Stimulated activated naive CD8-positive, alpha-beta T cell treated with anti-CD3 and anti-CD28 coated beads, Interleukin-15, amount 100 ng/mL, for 72 hours (primary cell): ENCODE measurements at regions not wholly inside any gene's neighbourhood (a gene's known extent, or its start where the extent isn't known, plus 50 kb on each side); places are given as distances from the start of the nearest gene placed in this dataset.

ENCODE experiments used
- ATAC-seq: fragments of 150-1000 bp; cut with Tn5 transposase; 2 replicates; pipeline ENCODE4 v1.10.0; 2021; ENCODE audit warnings: mild to moderate bottlenecking, moderate library complexity
- DNase-seq, 2 donors: peaks; one replicate each; pipeline ENCODE4 v3.0.0; 2021 to 2022
- H3K27ac Mint-ChIP-seq, 2 donors: one replicate each; pipeline ENCODE4 v1.8.0; 2022; ENCODE audit warnings: mild to moderate bottlenecking in 2 of 2, mixed read lengths in 2 of 2, moderate library complexity in 2 of 2
- H3K27me3 Mint-ChIP-seq: one replicate; pipeline ENCODE4 v1.8.0; 2022; ENCODE audit warnings: mixed read lengths
- H3K4me1 Mint-ChIP-seq: one replicate; pipeline ENCODE4 v1.8.0; 2022; ENCODE audit warnings: mild to moderate bottlenecking, mixed read lengths
- H3K4me3 Mint-ChIP-seq, 2 donors: one replicate each; pipeline ENCODE4 v1.8.0; 2022; ENCODE audit warnings: mild to moderate bottlenecking in 2 of 2, mixed read lengths in 2 of 2, moderate library complexity in 1 of 2
- H3K9me3 Mint-ChIP-seq, 2 donors: one replicate each; pipeline ENCODE4 v1.8.0; 2022; ENCODE audit warnings: mixed read lengths in 2 of 2

DNA sequence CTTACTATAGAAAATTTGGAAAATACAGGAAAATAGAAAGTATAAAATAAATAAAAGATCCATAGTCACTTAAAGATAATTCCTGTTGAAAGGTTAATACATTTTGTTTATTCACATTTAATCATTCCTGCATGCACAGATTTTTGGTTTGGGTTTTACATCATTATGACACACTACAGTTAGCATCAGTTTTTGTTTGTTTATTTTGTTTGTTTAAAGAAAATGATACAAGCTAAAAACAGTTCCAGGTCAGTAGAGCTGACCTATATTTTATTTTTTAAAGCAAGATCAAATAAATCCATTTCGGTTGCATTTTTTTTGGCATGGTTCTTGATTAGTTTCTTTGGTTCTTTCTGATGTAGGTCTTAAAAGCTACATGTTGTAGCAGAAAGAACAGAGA, 68.8 kb upstream of the CCDC91 start:
- Mint-ChIP-seq H3K4me1 (no peaks in the 10 kb centered on the region), H3K4me3 (no peak overlapping the region), H3K27me3 (no peaks in the 10 kb centered on the region), H3K27ac (no peak overlapping the region), H3K9me3 (no peaks in the 10 kb centered on the region)
- DNase-seq (no peak), ATAC-seq (no peak)

DNA sequence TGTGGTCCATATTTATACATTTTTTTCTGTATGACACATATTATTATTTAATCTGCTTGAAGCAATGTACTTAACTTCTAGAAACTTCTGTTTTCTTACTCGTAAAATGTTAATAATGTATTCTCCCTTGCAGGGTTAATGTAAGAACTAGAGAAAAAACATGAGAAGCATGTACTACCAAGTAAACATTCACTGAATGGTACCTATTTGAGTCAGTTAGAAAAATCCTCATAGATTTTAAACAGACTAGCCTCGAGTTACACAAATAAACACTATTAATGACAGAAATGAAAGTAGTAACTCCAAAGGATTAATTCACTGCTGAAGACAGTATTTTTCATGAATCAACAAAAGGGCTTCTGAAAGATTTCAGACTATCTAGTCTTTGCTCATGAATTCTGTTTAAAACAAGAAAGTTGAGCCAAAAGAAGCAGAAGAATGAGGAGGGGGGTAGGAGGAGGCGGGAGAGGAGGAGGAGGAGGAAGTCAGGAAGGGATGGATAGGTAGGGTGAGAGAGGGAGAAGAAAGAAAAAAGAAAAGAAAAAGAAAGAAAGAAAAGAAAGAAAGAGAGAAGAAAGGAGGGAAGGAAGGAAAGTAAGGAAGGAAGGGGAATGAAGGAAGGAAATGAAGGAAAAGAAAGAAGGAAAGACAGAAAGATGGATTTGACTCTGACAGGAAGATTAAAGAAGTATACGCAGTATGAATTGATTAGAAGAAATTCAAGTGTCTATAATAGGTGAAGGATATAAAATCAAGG, 68.2 kb upstream of the CCDC91 start:
- DNase-seq (no peak), ATAC-seq (no peak)
- no peaks in the 10 kb centered on the region for H3K9me3 Mint-ChIP-seq
- no peaks in the 10 kb centered on the region for H3K27me3 Mint-ChIP-seq
- H3K4me1 Mint-ChIP-seq: no peaks in the 10 kb centered on the region
- no peak overlapping the region for H3K4me3 Mint-ChIP-seq
- H3K27ac Mint-ChIP-seq: no peak overlapping the region

DNA sequence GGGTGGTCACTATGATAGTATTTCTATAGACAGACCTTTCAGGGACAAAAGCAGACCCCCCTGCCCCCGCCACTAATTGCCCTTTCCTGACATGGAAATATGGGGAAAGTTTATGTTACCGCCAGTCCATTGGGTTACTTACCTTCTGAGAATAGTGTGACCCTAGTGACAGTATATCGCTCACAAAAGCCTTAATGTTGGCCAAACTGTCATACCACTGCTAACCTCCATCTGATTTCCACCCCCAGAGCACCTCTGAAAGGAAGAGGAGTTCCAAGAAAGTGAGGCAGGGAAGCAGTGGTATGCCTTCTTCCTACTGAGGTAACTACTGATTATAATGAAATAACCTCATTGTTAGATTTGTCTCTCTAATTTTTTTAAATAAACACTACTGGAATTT, 67.5 kb upstream of the CCDC91 start:
- Mint-ChIP-seq H3K27me3 (no peaks in the 10 kb centered on the region), H3K4me3 (no peak overlapping the region), H3K27ac (no peak overlapping the region), H3K4me1 (no peaks in the 10 kb centered on the region), H3K9me3 (no peaks in the 10 kb centered on the region)
- DNase-seq (no peak), ATAC-seq (no peak)

DNA sequence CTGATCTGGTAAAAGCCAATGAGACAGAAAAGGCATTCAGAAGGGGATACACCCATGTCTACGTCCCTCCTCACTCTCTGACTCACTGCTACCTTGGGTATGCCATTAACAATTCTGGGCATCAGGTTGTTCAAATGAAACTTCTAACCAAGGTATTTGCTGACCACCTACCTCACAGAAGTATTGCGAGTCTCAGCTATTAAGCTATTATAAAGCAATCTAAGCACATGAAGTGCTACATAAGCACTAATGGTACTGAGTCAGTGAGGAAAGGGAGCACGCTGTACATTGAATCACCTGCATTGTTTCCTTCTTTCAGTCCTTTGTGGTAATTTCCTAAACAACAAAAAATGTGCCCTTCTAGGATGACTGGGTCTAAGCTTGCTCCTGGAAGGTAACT, 62.8 kb upstream of the CCDC91 start:
- H3K4me1 Mint-ChIP-seq: peaks cover 9% of the 10 kb centered on the region
- no peaks in the 10 kb centered on the region for H3K27me3 Mint-ChIP-seq
- ATAC-seq: no peak
- H3K27ac Mint-ChIP-seq: no peak overlapping the region
- no peaks in the 10 kb centered on the region for H3K9me3 Mint-ChIP-seq
- no peak overlapping the region for H3K4me3 Mint-ChIP-seq
- DNase-seq: no peak

DNA sequence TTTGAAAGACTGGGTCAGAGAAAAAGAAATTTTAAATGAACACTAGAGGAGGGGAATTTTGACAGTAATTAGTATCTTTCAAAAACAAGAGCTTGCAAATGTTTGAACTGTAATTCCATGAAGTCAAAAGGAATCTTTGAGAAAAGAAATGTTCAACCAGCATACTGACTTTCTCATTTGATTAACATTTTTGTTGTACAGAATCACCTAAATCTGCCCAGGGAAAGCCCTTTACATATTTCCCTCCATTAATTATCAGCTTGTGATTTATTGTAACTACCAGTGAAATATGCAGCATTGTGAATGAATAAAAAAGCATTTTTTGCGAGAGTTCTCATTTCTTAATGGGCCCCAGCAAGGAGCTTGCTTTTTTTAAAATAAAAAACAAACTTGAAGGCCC, 61.2 kb upstream of the CCDC91 start:
- no peaks in the 10 kb centered on the region for H3K9me3 Mint-ChIP-seq
- no peak overlapping the region for H3K27ac Mint-ChIP-seq
- peaks cover 9% of the 10 kb centered on the region for H3K4me1 Mint-ChIP-seq
- DNase-seq: no peak
- no peak for ATAC-seq
- no peaks in the 10 kb centered on the region for H3K27me3 Mint-ChIP-seq
- H3K4me3 Mint-ChIP-seq: no peak overlapping the region

DNA sequence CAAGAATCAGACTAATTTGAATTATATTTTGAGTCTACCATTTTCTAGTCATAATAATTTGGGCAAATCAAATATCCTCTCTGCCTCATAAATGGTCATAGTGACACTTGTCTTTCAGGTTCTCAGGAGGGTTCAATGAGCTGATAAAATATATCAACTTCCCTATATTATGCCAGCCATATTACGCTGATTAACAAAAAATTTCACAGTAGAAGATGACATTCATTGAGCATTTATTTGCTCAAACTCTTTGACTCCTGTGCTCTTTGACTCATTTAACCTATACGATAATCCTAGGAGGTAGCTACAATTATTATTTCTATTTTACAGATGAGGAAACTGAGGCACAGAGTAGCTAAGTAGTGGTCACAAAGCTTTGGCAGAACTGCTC, 60.0 kb upstream of the CCDC91 start:
- Mint-ChIP-seq H3K27ac (no peak overlapping the region), H3K9me3 (no peaks in the 10 kb centered on the region), H3K4me3 (no peak overlapping the region), H3K4me1 (peaks cover 9% of the 10 kb centered on the region), H3K27me3 (no peaks in the 10 kb centered on the region)
- DNase-seq: no peak
- no peak for ATAC-seq

DNA sequence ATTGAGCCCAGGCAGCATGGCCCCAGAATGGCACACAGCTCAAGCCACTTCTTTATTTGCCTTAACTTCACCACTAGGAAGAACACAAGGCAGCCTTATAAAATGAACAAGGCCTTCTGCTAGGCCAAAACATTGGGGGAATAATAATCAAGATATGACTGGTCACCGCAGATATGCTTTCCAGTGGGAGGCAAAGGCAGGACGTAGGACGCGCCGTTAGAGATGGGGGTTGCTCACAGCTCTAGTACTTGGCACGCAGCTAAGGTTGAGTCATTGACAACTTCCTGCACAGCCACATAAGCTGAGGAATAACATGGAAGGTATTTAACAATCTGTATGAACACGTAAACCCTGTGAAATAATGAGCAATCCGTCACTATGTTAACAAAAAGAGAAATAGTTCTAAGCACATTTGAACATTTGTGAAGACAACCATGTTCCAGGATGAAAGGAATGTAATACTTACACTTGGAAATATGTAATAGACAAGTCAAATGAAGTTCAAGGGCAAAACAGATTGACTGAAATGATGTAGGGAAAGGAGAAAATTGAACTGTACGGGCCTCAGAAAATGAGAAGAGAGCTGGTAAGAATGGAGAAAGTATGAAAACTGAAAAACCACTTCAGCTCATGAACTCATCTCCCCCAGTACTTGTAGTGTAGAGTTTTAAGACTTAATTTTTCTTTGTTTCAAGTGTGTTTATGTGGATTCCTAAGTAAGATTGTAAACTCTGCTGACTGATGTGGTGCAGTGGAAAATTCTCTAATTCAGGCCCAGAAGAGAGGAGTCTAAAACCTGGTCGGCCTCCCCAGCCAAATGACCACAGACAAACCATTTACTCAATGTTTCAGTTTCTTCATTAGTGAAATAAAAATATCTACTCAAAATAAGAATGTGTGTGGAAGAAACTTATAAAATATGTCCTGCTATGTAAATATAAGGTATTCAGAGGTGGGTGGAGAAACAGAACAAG, 59.3 kb upstream of the CCDC91 start:
- ATAC-seq (no peak), DNase-seq (no peak)
- no peaks in the 10 kb centered on the region for H3K9me3 Mint-ChIP-seq
- no peak overlapping the region for H3K4me3 Mint-ChIP-seq
- no peaks in the 10 kb centered on the region for H3K27me3 Mint-ChIP-seq
- H3K27ac Mint-ChIP-seq: no peak overlapping the region
- peaks cover 9% of the 10 kb centered on the region for H3K4me1 Mint-ChIP-seq

DNA sequence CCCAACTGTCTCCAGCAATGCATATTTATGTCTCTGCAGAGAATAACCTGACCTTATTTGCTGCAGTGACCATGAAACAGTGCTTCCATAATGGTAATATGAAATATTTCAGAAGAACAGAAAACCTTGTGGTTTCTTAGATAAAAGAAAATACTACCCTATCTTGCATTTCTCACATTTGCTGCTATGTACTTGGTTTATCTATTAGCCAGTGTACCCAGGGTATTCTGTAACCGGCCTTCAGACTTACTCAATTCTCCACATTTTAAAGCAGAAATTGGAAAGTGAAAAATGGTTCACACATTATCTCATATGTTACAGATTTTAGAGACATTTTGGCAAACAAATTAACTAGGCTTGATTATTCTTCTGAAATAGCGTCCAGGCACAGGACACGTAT, 57.9 kb upstream of the CCDC91 start:
- DNase-seq (no peak), ATAC-seq (no peak)
- Mint-ChIP-seq H3K4me3 (no peak overlapping the region), H3K27me3 (no peaks in the 10 kb centered on the region), H3K27ac (no peak overlapping the region), H3K4me1 (peaks cover 9% of the 10 kb centered on the region), H3K9me3 (no peaks in the 10 kb centered on the region)

DNA sequence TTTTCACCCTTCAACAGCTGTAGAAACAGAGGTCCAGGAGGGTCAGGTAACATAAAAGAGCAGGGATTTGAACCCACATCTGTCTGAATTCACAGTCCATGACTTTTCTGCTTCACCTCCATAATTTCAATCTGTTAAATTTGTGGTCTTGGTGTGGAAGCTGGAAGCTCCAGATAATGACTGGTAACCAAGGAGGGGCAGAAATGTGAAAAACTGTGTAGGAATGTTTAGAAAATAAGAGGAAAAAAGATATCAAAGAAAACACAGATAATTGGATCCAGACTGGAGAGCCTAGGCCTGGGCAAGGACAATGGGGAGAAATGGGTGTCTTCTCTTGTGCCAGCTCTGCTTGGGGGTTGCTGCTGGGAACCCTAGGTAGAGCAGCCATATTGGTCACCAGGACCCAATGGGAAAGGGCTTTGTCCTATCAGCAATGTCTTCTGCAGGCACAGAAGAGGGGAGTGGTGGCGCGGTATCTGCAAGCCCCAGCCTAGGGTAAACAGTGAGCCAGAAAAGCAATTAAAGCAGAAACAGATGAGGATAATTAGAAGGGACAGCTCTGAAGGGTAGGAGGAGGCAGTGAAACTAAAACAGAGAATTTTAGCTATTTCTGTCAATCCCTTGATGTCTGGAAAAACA, 54.3 kb upstream of the CCDC91 start:
- Mint-ChIP-seq H3K4me3 (no peak overlapping the region), H3K27me3 (no peaks in the 10 kb centered on the region), H3K27ac (no peak overlapping the region), H3K9me3 (no peaks in the 10 kb centered on the region), H3K4me1 (peaks cover 5% of the 10 kb centered on the region)
- ATAC-seq (no peak), DNase-seq (no peak)

DNA sequence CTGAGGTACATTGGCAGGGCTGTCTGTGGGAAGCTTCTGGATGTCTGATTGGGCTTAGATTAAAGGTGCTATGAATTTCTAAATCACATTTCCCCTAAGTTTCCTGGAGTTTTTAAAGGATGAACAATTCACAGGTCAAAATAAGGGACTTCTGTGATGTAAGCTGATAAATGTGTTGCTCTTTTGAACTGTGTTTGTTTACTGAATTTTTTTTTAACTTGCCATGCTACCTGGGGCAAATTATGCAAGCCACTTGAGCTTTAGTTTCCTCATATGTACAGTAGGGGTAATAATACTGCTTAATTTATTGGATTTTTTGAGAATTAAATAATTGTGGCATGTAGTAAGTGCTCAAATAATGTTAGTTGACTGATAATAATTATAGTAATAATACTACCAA, 52.8 kb upstream of the CCDC91 start:
- no peak overlapping the region for H3K27ac Mint-ChIP-seq
- no peaks in the 10 kb centered on the region for H3K9me3 Mint-ChIP-seq
- H3K4me3 Mint-ChIP-seq: no peak overlapping the region

DNA sequence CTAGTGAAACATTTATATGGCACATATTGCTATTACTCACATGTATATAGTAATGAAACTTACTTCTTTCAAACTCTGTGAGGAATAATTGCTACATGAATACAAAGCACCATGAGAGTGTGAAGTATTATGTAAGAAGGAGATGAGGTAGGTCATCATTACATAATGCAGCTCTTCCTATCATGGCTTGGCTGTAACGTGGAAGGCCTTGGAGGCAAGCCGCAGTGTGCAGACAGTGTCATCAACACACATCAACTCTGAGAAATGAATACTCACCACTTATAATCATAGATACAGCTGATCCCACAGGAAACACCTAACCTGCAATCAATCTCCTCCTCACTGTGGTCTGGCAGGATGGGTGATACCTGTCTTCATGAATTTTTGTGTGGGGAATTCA, 49.9 kb upstream of the CCDC91 start:
- Mint-ChIP-seq H3K4me3 (no peak overlapping the region), H3K27me3 (no peaks in the 10 kb centered on the region), H3K4me1 (no peaks in the 10 kb centered on the region), H3K9me3 (no peaks in the 10 kb centered on the region), H3K27ac (no peak overlapping the region)
- no peak for ATAC-seq
- DNase-seq: no peak

More for the DNA sequence above, 52.8 kb upstream of the CCDC91 start:
- H3K4me1 Mint-ChIP-seq: no peaks in the 10 kb centered on the region
- no peak for DNase-seq
- ATAC-seq: no peak
- no peaks in the 10 kb centered on the region for H3K27me3 Mint-ChIP-seq
